Jurkat, Clone E6-1 (cell line): ENCODE measurements at regions not wholly inside any gene's neighbourhood (a gene's known extent, or its start where the extent isn't known, plus 50 kb on each side); places are given as distances from the start of the nearest gene placed in this dataset.
"Not testable (repeated sequence)": the region's sequence is repeated elsewhere in the genome, so short reads cannot be mapped to it uniquely, and the experiment has no call there.

Experiments used
- DNase-seq: peaks from one replicate; pipeline ENCODE4 v3.0.0-alpha.2; 2011; ENCODE audit warnings: low read depth, low spot score
- H3K4me3 ChIP-seq: 2 replicates; pipeline ENCODE4 v1.5.1; 2011; ENCODE audit warnings: mild to moderate bottlenecking, low read length, control low read depth, moderate library complexity

GRCh38 chr6:8637896-8638597 lies 202.7 kb upstream of the SLC35B3 start:
- DNase-seq = no peak
- H3K4me3 ChIP-seq = no peak overlapping the region

GRCh38 chr6:8633762-8634161 lies 198.4 kb upstream of the SLC35B3 start:
- H3K4me3 ChIP-seq = no peak overlapping the region
- DNase-seq = no peak

GRCh38 chr6:8628736-8629135 lies 193.4 kb upstream of the SLC35B3 start:
- no peak overlapping the region for H3K4me3 ChIP-seq
- DNase-seq = no peak

DNA sequence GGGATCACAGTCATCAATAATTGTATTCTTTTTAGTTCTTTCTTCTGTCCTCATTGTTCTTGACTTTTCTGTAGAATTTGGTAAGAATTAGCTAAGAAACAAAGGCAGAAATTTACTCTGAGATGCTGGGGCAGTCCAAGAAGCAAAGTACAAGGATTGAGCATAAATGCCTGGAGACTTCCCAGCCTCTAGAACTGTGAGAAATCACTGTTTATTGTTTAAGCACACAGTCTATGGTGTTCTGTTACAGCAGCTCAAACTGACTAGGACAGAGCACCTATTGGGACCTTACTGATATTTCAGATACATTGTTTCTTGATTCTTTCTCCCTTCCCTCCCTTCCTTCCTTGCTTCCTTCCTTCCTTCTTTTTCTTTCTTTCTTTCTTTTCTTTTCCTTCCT lies 192.7 kb upstream of the SLC35B3 start:
- no peak overlapping the region for H3K4me3 ChIP-seq
- DNase-seq = no peak

GRCh38 chr6:8627085-8627861 lies 191.9 kb upstream of the SLC35B3 start:
- no peak for DNase-seq

GRCh38 chr6:8624665-8625064 lies 189.3 kb upstream of the SLC35B3 start:
- DNase-seq = no peak
- H3K4me3 ChIP-seq = no peak overlapping the region

More at GRCh38 chr6:8627085-8627861, 191.9 kb upstream of the SLC35B3 start:
- no peak overlapping the region for H3K4me3 ChIP-seq

- H3K4me3 ChIP-seq = no peak overlapping the region
- DNase-seq = no peak
Measured at GRCh38 chr6:8623441-8623840, 188.1 kb upstream of the SLC35B3 start.

DNA sequence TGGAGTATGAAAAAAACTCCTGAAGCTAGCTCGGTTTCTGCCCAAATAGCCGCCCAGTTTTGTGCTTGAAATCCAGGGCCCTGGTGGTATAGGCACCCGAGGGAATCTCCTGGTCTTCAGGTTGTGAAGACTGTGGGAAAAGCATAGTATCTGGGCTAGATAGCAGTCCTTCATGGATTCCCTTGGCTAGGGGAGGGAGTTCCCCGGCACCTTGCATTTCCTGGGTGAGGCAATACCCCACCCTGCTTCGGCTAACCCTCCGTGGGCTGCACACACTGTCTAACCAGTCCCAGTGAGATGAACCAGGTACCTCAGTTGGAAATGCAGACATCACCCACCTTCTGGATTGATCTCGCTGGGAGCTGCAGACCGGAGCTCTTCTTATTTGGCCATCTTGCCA lies 184.5 kb upstream of the SLC35B3 start:
- no peak for DNase-seq
- H3K4me3 ChIP-seq = no peak overlapping the region

DNA sequence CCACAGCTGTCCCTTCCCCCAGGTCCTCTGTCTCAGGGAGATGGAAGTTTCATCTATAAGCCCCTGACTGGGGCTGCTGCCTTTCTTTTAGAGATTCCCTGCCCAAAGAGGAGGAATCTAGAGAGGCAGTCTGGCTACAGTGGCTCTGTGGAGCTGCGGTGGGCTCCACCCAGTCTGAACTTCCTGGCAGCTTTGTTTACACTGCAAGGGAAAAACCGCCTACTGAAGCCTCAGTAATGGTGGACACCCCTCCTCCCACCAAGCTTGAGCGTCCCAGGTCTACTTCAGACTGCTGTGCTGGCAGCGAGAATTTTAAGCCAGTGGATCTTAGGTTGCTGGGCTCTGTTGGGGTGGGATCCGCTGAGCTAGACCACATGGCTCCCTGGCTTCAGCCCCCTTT lies 184.1 kb upstream of the SLC35B3 start:
- DNase-seq = peak; percentile 9

GRCh38 chr6:8608737-8609136 lies 173.4 kb upstream of the SLC35B3 start:
- no peak overlapping the region for H3K4me3 ChIP-seq
- no peak for DNase-seq

More for the DNA sequence above, 184.1 kb upstream of the SLC35B3 start:
- H3K4me3 ChIP-seq = not testable (repeated sequence)

GRCh38 chr6:8589941-8590729 lies 154.8 kb upstream of the SLC35B3 start:
- DNase-seq = peak; percentile 1
- H3K4me3 ChIP-seq = no peak overlapping the region

- DNase-seq = no peak
- H3K4me3 ChIP-seq = no peak overlapping the region
Measured at GRCh38 chr6:8588176-8588575, 152.8 kb upstream of the SLC35B3 start.

GRCh38 chr6:8583291-8583690 lies 147.9 kb upstream of the SLC35B3 start:
- DNase-seq = no peak
- H3K4me3 ChIP-seq = no peak overlapping the region

DNA sequence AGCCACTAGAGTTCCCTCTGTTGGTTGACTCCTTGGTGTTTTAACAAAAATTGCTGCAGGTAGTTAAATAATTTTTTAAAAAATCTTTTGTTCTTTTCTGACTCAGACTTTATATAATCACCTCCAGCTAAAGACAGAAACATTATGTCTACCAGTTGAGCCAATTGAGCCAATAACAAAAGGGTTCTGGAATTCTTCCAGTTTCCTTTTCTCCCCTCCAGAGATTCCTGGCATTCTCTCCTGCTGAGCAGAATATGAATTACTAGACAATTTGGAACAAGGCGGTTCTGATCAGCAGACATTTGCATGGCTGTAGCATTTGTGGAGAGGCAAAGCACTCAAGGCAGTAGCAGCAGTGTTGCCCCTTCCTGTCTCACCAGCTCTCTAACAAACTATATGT lies 144.0 kb upstream of the SLC35B3 start:
- no peak overlapping the region for H3K4me3 ChIP-seq
- DNase-seq = no peak

GRCh38 chr6:8578006-8578405 lies 142.7 kb upstream of the SLC35B3 start:
- no peak overlapping the region for H3K4me3 ChIP-seq
- no peak for DNase-seq

DNA sequence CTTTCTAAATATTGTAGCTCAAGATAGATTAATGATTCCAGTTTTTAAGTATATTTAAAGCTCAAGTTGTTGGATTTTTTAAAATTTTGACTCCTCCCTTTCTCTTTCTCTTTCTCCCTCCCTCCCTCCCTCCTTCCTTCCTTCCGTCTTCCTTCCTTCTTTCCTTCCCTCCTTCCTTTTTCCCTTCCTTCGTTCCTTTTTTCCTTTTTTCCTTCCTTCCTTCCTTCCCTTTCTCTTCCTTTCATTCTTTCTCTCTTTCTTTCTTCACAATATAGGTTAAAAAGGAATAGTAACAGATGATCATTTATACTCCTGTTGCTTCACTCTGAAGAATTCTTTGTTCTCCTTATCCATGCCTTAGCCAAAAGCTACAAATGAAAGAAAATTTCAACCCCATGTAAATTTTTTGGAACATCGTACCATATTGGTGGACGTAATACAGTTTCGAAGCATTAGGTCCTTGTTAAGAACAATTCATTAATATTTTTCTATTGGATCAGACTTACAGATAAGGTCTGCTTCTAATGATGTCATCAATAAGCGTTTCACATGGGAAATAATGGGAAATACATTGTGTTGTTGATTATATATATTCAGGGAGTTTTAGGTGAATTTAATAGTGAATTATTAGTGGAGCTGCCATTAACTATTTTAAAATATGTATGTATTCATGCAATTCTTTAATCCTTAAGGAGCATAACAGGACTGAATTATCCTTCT lies 139.6 kb upstream of the SLC35B3 start:
- H3K4me3 ChIP-seq = no peak overlapping the region
- no peak for DNase-seq

DNA sequence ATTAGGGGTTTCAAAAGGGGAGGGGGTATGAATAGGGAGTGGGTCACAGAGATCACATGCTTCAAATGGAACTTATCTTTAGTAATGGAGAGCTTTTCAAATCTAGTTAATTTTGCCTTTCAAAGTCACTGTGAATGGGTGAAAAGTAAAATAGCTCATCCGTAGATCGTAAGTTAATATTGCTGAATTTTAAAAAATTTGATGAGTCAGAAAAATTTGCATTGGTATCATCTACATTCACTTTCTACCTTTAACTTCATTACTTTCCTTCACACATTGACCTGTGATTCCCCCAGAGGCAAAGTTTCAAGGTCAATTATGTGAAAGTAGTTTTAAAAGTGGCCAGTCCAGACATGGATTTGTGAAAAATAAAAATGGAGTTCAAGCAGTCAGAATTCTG lies 139.0 kb upstream of the SLC35B3 start:
- no peak for DNase-seq
- no peak overlapping the region for H3K4me3 ChIP-seq

- no peak for DNase-seq
- H3K4me3 ChIP-seq = no peak overlapping the region
Measured at GRCh38 chr6:8570256-8570920, 135.0 kb upstream of the SLC35B3 start.

DNA sequence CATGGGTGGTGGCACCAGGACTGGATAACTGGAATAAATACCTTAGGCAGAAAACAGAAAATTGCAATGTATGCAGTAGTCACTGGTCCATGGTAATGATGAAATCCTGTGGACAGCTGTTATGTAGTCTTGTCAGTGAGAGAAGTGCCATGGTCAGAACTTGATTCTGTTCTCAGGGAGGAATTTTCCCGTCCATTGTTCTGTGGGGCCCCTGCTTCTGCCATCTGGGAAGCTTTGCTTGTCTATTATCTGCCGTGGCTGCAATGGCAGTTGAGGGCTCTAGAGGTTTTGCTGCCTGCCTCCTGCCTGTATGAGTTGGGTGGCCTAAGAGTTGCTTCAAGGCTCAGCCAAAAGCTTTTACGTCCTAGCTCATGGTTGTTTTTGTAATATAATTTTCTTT lies 126.8 kb upstream of the SLC35B3 start:
- no peak for DNase-seq
- no peak overlapping the region for H3K4me3 ChIP-seq
